Activated T-cell treated with anti-CD3 and anti-CD28 coated beads for 4 hours (primary cell): ENCODE measurements at regions not wholly inside any gene's neighbourhood (a gene's known extent, or its start where the extent isn't known, plus 50 kb on each side); places are given as distances from the start of the nearest gene placed in this dataset.

Experiments
- DNase-seq: peaks from one replicate; pipeline ENCODE4 v3.0.0-alpha.2; 2020

- DNase-seq, result no peak
Observed at GRCh38 chr4:122309988-122310626, 68.7 kb upstream of the ADAD1 start.

GRCh38 chr4:122313006-122313646 lies 65.7 kb upstream of the ADAD1 start:
- no peak for DNase-seq

- no peak for DNase-seq
Observed at GRCh38 chr4:122326908-122327307, 51.9 kb upstream of the ADAD1 start.

- no peak for DNase-seq
Observed at GRCh38 chr4:122328893-122329292, 49.9 kb upstream of the ADAD1 start.
